PC-9 (cell line): ENCODE measurements at regions not wholly inside any gene's neighbourhood (a gene's known extent, or its start where the extent isn't known, plus 50 kb on each side); places are given as distances from the start of the nearest gene placed in this dataset.

Experiments
- EZH2 ChIP-seq: fragments of 200-600 bp; sonication (generic); IDR thresholded peaks from 2 replicates; pipeline ENCODE4 v1.8.0; 2017; ENCODE audit warnings: antibody characterized with exemption, low read depth
- TF ChIP-seq, protein P1 (sequence below): fragments of 200-600 bp; sonication (generic); conservative IDR thresholded peaks from 2 replicates; pipeline ENCODE4 v1.6.1; 2017; ENCODE audit warnings: mixed run types, antibody characterized with exemption, mild to moderate bottlenecking, moderate library complexity

DNA sequence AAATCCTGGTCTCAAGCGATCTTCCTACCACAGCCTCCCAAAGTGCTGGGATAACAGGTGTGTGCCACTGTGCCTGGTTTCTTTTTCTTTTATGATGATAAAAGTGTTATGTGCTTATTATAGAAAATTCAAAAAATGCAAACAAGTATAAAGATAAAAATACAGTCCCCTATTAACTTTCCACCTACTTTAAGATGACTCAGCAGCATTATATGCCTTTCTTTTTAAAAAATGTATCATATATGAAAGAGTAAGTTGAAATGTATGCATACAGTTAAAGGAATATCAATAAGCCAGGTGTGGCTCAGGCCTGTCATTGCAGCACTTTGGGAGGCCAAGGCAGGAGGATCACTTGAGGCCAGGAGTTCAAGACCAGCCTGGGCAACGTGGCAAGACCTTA, 216.9 kb upstream of the GALNT17 start:
- TF ChIP-seq, protein P1, sequence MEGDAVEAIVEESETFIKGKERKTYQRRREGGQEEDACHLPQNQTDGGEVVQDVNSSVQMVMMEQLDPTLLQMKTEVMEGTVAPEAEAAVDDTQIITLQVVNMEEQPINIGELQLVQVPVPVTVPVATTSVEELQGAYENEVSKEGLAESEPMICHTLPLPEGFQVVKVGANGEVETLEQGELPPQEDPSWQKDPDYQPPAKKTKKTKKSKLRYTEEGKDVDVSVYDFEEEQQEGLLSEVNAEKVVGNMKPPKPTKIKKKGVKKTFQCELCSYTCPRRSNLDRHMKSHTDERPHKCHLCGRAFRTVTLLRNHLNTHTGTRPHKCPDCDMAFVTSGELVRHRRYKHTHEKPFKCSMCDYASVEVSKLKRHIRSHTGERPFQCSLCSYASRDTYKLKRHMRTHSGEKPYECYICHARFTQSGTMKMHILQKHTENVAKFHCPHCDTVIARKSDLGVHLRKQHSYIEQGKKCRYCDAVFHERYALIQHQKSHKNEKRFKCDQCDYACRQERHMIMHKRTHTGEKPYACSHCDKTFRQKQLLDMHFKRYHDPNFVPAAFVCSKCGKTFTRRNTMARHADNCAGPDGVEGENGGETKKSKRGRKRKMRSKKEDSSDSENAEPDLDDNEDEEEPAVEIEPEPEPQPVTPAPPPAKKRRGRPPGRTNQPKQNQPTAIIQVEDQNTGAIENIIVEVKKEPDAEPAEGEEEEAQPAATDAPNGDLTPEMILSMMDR, result no peak
- TF ChIP-seq EZH2, result no peak
